GM23338 (cell line): ENCODE measurements at regions not wholly inside any gene's neighbourhood (a gene's known extent, or its start where the extent isn't known, plus 50 kb on each side); places are given as distances from the start of the nearest gene placed in this dataset.

Experiments
- ATAC-seq: fragments of 200-7000 bp; cut with Tn5 transposase; 3 replicates; pipeline ENCODE4 v1.9.1; 2020
- DNase-seq: peaks from one replicate; pipeline ENCODE4 v3.0.0-alpha.2; 2015; ENCODE audit warnings: low spot score
- H2AFZ ChIP-seq: fragments of 200-600 bp; sonication (generic); 2 replicates; pipeline ENCODE4 v1.8.0; 2016; ENCODE audit warnings: antibody characterized with exemption, mild to moderate bottlenecking, moderate library complexity
- H3F3A ChIP-seq: fragments of 200-600 bp; sonication (generic); replicated peaks from 2 replicates; pipeline ENCODE4 v1.8.0; 2017; ENCODE audit warnings: antibody characterized with exemption, mixed run types, low read depth
- H3K27ac ChIP-seq: fragments of 200-600 bp; sonication (generic); 2 replicates; pipeline ENCODE4 v1.6.1; 2016; ENCODE audit warnings: low read depth
- H3K27me3 ChIP-seq: fragments of 200-600 bp; sonication (generic); 2 replicates; pipeline ENCODE4 v1.8.0; 2016; ENCODE audit warnings: mild to moderate bottlenecking, mixed run types, moderate library complexity; ENCODE audit not compliant: insufficient read depth
- H3K36me3 ChIP-seq: fragments of 200-600 bp; sonication (generic); 2 replicates; pipeline ENCODE4 v1.8.0; 2016; ENCODE audit warnings: mild to moderate bottlenecking; ENCODE audit not compliant: insufficient read depth
- H3K4me1 ChIP-seq: fragments of 200-600 bp; sonication (generic); 2 replicates; pipeline ENCODE4 v1.8.0; 2016; ENCODE audit warnings: mild to moderate bottlenecking, moderate library complexity; ENCODE audit not compliant: insufficient read depth
- H3K4me2 ChIP-seq: fragments of 200-600 bp; sonication (generic); 2 replicates; pipeline ENCODE4 v1.7.1; 2017; ENCODE audit warnings: mixed run types
- H3K4me3 ChIP-seq: fragments of 200-600 bp; sonication (generic); 2 replicates; pipeline ENCODE4 v1.6.1; 2016; ENCODE audit warnings: mixed run types
- H3K79me2 ChIP-seq: fragments of 200-600 bp; sonication (generic); replicated peaks from 2 replicates; pipeline ENCODE4 v1.8.0; 2017; ENCODE audit warnings: mild to moderate bottlenecking; ENCODE audit not compliant: insufficient read depth
- H3K9me2 ChIP-seq: fragments of 200-600 bp; sonication (generic); 2 replicates; pipeline ENCODE4 v1.8.0; 2017; ENCODE audit not compliant: insufficient read depth
- H4K20me1 ChIP-seq: fragments of 200-600 bp; sonication (generic); replicated peaks from 2 replicates; pipeline ENCODE4 v1.8.0; 2017; ENCODE audit warnings: mild to moderate bottlenecking; ENCODE audit not compliant: insufficient read depth
- H3K27ac Mint-ChIP-seq: 2 replicates; pipeline ENCODE4 v1.8.0; 2020; ENCODE audit warnings: inconsistent platforms, mild to moderate bottlenecking, moderate library complexity, mixed read lengths
- H3K27me3 Mint-ChIP-seq: 3 replicates; pipeline ENCODE4 v1.8.0; 2022; ENCODE audit warnings: low read depth, mild to moderate bottlenecking, moderate library complexity, mixed read lengths, inconsistent platforms; ENCODE audit not compliant: insufficient read depth, poor library complexity
- H3K36me3 Mint-ChIP-seq: 3 replicates; pipeline ENCODE4 v1.8.0; 2021; ENCODE audit warnings: low read depth, mild to moderate bottlenecking, inconsistent platforms, moderate library complexity, mixed read lengths
- H3K4me1 Mint-ChIP-seq: 3 replicates; pipeline ENCODE4 v1.8.0; 2020; ENCODE audit warnings: mild to moderate bottlenecking, inconsistent platforms, mixed read lengths
- H3K4me3 Mint-ChIP-seq: 3 replicates; pipeline ENCODE4 v1.8.0; 2021; ENCODE audit warnings: moderate library complexity, mild to moderate bottlenecking, inconsistent platforms, mixed read lengths
- H3K9me3 Mint-ChIP-seq: 3 replicates; pipeline ENCODE4 v1.8.0; 2020; ENCODE audit warnings: moderate library complexity, mild to moderate bottlenecking, inconsistent platforms, mixed read lengths
- CREB1 ChIP-seq: fragments of 250-450 bp; sonication (Bioruptor Pico); IDR thresholded peaks from 2 replicates; pipeline ENCODE4 v1.5.0; 2020; ENCODE audit warnings: low read depth, mild to moderate bottlenecking, moderate library complexity
- ETS1 ChIP-seq: IDR thresholded peaks from 2 replicates; pipeline ENCODE4 v1.6.1; 2016; ENCODE audit warnings: antibody characterized with exemption
- EZH2 ChIP-seq: fragments of 200-600 bp; sonication (generic); IDR thresholded peaks from one replicate; pipeline ENCODE4 v1.8.0; 2017; ENCODE audit warnings: antibody characterized with exemption, mild to moderate bottlenecking, low read depth; ENCODE audit not compliant: unreplicated experiment
- JUNB ChIP-seq: IDR thresholded peaks from one replicate; pipeline ENCODE4 v1.6.1; 2016; ENCODE audit warnings: antibody characterized with exemption; ENCODE audit not compliant: unreplicated experiment
- NANOG ChIP-seq: IDR thresholded peaks from 2 replicates; pipeline ENCODE4 v1.6.1; 2016; ENCODE audit warnings: antibody characterized with exemption, borderline replicate concordance
- POLR2AphosphoS5 ChIP-seq: IDR thresholded peaks from 2 replicates; pipeline ENCODE4 v1.6.1; 2016; ENCODE audit warnings: antibody characterized with exemption, low read depth
- STAT1 ChIP-seq: IDR thresholded peaks from one replicate; pipeline ENCODE4 v1.6.1; 2016; ENCODE audit warnings: antibody characterized with exemption; ENCODE audit not compliant: unreplicated experiment
- ZNF331 ChIP-seq: fragments of 250-450 bp; sonication (Bioruptor Pico); IDR thresholded peaks from 2 replicates; pipeline ENCODE4 v1.5.0; 2020; ENCODE audit warnings: low read depth, mild to moderate bottlenecking, moderate library complexity
- TF ChIP-seq, protein P1 (sequence below): fragments of 250-450 bp; sonication (Bioruptor Pico); IDR thresholded peaks from 2 replicates; pipeline ENCODE4 v1.5.0; 2020; ENCODE audit warnings: mild to moderate bottlenecking, moderate library complexity
- TF ChIP-seq, protein P2 (sequence below): IDR thresholded peaks from one replicate; pipeline ENCODE4 v1.6.1; 2018; ENCODE audit warnings: antibody characterized with exemption; ENCODE audit not compliant: unreplicated experiment
- TF ChIP-seq, protein P3 (sequence below), 2 experiments: fragments of 200-600 bp in 1 of 2; sonication (generic) in 1 of 2; conservative IDR thresholded peaks; 2 replicates each; pipeline versions ENCODE4 v1.5.1 to v1.6.1; 2016 to 2017; ENCODE audit warnings: antibody characterized with exemption in 2 of 2, low read depth in 2 of 2, mild to moderate bottlenecking in 2 of 2, moderate library complexity in 1 of 2

- Histone ChIP-seq H3K27me3 (no peaks in the 10 kb centered on the region), H2AFZ (no peak overlapping the region), H3K36me3 (no peaks in the 10 kb centered on the region), H3K79me2 (no peaks in the 10 kb centered on the region), H4K20me1 (no peaks in the 10 kb centered on the region), H3K4me1 (peaks cover 21% of the 10 kb centered on the region), H3K4me2 (no peak overlapping the region), H3K27ac (no peak overlapping the region), H3K9me2 (peaks cover 7% of the 10 kb centered on the region; the same call in 1 of the 2 replicates), H3F3A (no peaks in the 10 kb centered on the region), H3K4me3 (no peak overlapping the region)
- H3K9me3 Mint-ChIP-seq = no peaks in the 10 kb centered on the region
- H3K36me3 Mint-ChIP-seq = no peaks in the 10 kb centered on the region
- H3K4me1 Mint-ChIP-seq = peaks cover 23% of the 10 kb centered on the region
- no peak for TF ChIP-seq STAT1
- TF ChIP-seq, protein P1, sequence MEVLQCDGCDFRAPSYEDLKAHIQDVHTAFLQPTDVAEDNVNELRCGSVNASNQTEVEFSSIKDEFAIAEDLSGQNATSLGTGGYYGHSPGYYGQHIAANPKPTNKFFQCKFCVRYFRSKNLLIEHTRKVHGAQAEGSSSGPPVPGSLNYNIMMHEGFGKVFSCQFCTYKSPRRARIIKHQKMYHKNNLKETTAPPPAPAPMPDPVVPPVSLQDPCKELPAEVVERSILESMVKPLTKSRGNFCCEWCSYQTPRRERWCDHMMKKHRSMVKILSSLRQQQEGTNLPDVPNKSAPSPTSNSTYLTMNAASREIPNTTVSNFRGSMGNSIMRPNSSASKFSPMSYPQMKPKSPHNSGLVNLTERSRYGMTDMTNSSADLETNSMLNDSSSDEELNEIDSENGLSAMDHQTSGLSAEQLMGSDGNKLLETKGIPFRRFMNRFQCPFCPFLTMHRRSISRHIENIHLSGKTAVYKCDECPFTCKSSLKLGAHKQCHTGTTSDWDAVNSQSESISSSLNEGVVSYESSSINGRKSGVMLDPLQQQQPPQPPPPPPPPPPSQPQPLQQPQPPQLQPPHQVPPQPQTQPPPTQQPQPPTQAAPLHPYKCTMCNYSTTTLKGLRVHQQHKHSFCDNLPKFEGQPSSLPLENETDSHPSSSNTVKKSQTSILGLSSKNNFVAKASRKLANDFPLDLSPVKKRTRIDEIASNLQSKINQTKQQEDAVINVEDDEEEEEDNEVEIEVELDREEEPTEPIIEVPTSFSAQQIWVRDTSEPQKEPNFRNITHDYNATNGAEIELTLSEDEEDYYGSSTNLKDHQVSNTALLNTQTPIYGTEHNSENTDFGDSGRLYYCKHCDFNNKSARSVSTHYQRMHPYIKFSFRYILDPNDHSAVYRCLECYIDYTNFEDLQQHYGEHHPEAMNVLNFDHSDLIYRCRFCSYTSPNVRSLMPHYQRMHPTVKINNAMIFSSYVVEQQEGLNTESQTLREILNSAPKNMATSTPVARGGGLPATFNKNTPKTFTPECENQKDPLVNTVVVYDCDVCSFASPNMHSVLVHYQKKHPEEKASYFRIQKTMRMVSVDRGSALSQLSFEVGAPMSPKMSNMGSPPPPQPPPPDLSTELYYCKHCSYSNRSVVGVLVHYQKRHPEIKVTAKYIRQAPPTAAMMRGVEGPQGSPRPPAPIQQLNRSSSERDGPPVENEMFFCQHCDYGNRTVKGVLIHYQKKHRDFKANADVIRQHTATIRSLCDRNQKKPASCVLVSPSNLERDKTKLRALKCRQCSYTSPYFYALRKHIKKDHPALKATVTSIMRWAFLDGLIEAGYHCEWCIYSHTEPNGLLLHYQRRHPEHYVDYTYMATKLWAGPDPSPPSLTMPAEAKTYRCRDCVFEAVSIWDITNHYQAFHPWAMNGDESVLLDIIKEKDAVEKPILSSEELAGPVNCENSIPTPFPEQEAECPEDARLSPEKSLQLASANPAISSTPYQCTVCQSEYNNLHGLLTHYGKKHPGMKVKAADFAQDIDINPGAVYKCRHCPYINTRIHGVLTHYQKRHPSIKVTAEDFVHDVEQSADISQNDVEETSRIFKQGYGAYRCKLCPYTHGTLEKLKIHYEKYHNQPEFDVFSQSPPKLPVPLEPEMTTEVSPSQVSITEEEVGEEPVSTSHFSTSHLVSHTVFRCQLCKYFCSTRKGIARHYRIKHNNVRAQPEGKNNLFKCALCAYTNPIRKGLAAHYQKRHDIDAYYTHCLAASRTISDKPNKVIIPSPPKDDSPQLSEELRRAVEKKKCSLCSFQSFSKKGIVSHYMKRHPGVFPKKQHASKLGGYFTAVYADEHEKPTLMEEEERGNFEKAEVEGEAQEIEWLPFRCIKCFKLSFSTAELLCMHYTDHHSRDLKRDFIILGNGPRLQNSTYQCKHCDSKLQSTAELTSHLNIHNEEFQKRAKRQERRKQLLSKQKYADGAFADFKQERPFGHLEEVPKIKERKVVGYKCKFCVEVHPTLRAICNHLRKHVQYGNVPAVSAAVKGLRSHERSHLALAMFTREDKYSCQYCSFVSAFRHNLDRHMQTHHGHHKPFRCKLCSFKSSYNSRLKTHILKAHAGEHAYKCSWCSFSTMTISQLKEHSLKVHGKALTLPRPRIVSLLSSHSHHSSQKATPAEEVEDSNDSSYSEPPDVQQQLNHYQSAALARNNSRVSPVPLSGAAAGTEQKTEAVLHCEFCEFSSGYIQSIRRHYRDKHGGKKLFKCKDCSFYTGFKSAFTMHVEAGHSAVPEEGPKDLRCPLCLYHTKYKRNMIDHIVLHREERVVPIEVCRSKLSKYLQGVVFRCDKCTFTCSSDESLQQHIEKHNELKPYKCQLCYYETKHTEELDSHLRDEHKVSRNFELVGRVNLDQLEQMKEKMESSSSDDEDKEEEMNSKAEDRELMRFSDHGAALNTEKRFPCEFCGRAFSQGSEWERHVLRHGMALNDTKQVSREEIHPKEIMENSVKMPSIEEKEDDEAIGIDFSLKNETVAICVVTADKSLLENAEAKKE (CRISPR knock-in tag) = no peak
- no peak for TF ChIP-seq EZH2
- TF ChIP-seq ZNF331 = no peak
- no peak for TF ChIP-seq ETS1
- TF ChIP-seq JUNB = no peak
- TF ChIP-seq, protein P2, sequence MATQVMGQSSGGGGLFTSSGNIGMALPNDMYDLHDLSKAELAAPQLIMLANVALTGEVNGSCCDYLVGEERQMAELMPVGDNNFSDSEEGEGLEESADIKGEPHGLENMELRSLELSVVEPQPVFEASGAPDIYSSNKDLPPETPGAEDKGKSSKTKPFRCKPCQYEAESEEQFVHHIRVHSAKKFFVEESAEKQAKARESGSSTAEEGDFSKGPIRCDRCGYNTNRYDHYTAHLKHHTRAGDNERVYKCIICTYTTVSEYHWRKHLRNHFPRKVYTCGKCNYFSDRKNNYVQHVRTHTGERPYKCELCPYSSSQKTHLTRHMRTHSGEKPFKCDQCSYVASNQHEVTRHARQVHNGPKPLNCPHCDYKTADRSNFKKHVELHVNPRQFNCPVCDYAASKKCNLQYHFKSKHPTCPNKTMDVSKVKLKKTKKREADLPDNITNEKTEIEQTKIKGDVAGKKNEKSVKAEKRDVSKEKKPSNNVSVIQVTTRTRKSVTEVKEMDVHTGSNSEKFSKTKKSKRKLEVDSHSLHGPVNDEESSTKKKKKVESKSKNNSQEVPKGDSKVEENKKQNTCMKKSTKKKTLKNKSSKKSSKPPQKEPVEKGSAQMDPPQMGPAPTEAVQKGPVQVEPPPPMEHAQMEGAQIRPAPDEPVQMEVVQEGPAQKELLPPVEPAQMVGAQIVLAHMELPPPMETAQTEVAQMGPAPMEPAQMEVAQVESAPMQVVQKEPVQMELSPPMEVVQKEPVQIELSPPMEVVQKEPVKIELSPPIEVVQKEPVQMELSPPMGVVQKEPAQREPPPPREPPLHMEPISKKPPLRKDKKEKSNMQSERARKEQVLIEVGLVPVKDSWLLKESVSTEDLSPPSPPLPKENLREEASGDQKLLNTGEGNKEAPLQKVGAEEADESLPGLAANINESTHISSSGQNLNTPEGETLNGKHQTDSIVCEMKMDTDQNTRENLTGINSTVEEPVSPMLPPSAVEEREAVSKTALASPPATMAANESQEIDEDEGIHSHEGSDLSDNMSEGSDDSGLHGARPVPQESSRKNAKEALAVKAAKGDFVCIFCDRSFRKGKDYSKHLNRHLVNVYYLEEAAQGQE = no peak
- TF ChIP-seq, protein P3, sequence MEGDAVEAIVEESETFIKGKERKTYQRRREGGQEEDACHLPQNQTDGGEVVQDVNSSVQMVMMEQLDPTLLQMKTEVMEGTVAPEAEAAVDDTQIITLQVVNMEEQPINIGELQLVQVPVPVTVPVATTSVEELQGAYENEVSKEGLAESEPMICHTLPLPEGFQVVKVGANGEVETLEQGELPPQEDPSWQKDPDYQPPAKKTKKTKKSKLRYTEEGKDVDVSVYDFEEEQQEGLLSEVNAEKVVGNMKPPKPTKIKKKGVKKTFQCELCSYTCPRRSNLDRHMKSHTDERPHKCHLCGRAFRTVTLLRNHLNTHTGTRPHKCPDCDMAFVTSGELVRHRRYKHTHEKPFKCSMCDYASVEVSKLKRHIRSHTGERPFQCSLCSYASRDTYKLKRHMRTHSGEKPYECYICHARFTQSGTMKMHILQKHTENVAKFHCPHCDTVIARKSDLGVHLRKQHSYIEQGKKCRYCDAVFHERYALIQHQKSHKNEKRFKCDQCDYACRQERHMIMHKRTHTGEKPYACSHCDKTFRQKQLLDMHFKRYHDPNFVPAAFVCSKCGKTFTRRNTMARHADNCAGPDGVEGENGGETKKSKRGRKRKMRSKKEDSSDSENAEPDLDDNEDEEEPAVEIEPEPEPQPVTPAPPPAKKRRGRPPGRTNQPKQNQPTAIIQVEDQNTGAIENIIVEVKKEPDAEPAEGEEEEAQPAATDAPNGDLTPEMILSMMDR (conservative IDR thresholded peaks at IDR 0.05; ENCODE audit: low read depth in 2 of 2) = no peak
- no peak for TF ChIP-seq CREB1 (CRISPR knock-in tag)
- TF ChIP-seq NANOG = no peak
- TF ChIP-seq POLR2AphosphoS5 = no peak
- no peak overlapping the region for H3K27ac Mint-ChIP-seq
- ATAC-seq (no peak), DNase-seq (no peak)
- H3K27me3 Mint-ChIP-seq = peaks cover 9% of the 10 kb centered on the region
- H3K4me3 Mint-ChIP-seq = no peak overlapping the region
Observed at GRCh38 chr15:70313099-70314017, 215.6 kb upstream of the TLE3 start.
